AML-193 (cell line): ENCODE measurements at regions not wholly inside any gene's neighbourhood (a gene's known extent, or its start where the extent isn't known, plus 50 kb on each side); places are given as distances from the start of the nearest gene placed in this dataset.

Experiments used
- DNase-seq, 2 experiments: peaks; one replicate each; lab custom pipeline; 2025; lab: John Stamatoyannopoulos, UW

DNA sequence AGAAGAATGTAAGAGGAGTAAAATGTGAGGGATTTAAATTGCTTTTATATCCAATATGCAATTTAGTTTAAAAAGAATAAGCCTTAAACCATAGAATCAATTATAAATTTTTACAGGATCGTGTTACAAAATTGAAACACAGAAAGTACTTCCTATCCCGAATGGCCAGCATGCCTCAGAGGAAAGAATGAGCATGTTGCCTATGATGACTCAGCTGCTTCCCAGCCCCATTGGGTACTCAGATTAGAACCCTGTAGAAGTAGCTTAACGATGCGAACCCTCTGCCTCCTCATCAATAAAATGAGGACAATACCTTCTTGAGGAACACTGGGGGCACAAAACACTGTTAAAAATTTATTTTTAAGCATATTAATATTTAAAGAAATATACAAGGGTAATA, 113.4 kb upstream of the CDK1 start:
- no peak for DNase-seq

DNA sequence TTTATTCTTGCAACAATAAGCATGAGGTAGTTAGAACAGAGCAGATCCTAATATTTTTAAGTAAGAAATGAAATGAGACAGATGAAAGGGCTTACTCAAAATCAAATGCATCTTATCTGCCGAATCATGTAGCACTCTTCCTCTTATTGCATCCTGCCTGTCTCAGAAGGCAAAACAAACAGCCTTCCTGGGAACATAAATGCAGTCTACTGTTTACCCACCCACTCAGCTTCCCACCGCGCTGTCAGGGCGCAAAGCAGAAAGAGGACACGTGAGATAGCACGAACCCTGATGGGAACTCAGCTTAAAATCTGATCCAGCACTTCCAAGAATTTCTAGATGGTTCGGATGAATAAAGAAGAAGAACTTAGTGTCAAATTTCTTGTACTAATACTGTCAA, 114.4 kb upstream of the CDK1 start:
- no peak for DNase-seq

DNA sequence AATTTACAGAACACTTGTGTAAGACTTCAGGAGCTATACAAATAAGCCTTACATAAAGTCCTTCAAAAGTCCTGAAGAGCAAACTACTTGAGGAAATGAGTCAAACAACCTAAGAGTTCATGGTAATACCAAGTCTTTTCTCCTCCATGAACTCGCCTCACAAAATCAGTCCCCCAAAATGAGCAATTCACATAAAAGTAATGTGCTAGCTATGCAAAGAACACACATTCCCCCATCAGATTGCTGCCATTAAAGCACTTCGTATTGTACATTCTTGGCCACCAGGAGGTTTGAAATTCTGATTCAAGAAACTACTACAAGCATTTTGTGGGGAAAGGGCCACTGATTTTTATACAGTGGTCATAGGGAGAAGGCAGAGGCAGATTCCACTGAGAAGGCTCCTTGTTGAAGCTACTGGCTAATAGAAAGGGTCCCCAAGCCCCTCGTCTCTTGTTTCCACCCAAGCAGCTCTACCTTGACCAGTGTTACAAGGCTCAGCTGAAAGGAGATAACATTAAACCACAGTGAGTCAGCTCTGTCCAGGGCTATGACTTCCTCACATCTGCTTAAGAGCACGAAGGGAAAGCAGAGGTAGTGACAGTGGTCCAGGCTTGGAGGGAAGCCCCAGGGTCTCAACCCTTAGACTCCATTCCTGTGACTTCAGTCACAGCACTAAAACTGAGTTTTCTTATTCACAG, 115.2 kb upstream of the CDK1 start:
- DNase-seq, result peak; percentile 2 to 5

DNA sequence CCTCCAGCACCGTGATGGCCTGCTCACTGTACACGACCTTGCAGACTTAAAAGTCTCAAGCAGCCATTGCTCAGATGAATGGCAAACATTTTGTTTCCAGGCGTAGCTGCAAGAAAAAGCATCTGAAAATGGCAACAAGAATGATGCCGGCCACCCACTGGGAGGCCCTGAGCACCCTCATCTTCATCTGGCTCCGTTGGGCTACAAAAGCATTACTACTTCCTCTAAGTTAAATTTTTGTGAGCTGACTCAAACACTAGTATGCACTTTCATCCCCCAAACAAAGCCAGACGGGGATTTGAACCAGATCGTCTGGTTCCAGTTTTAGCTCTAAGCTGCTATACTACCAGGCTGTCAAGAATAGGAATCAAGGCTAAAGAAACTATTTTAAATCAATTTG, 116.6 kb upstream of the CDK1 start:
- no peak for DNase-seq

DNA sequence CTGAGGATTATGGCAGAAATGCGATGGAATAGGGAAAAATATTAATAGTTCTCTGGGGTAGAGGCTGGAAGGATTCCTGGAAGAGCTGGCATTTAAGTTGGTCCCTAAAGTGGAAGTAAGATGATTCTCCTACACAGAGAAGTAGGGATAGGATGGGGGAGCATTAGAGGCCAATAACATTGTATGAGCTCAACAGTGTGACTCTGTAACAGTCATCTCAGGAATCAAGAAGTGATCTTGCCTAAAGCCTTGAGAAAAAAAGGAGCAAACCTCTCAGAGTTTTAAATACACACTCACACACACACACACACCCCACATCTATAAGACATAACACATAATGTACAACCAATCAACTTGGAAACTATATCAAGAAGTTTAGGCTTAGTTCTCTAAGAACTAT, 117.7 kb upstream of the CDK1 start:
- DNase-seq, result no peak

DNA sequence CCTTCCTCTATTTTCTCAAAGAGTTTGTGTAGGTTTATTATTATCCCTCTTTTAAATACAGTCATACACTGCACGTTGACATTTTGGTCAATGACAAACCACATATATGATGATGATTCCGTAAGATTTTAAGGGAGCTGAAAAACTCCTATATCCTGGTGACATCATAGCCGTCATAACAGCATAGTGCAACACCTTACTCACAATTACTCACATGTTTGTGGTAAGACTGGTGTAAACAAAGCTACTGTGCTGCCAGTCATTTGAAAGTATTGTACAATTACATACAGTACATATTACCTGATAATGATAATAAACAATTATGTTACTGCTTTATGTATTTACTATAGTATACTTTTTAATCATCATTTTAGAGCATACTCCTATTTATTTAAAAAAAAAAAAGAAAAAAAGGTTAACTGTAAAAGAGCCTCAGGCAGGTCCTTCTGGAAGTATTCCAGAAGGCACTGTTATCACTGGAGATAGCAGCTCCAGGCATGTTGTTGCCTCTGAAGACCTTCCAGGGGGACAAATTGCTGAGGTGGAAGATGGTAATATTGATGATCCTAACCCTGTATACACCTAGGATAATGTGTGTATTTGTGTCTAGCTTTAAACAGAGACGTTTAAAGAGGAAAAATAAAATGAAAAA, 123.3 kb upstream of the CDK1 start:
- no peak for DNase-seq

DNA sequence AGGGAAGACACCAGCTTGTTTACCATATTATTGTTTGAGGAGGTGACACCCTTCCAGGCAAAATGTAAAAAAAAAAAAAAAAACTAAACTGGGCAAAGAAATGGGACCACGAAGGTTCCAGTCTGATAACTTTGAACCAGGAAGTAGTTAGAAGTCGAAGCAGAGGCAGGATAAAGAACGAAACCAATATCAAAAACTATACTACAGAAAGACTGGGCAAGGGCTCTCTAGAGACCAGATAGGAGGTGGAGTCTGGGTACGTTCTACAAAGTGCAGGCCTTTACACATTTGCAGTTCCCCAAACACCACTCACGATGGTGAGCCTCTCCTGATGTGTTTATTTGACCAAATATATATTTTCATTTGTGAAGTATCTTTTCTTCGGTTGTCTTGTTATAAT, 125.7 kb upstream of the CDK1 start:
- no peak for DNase-seq

DNA sequence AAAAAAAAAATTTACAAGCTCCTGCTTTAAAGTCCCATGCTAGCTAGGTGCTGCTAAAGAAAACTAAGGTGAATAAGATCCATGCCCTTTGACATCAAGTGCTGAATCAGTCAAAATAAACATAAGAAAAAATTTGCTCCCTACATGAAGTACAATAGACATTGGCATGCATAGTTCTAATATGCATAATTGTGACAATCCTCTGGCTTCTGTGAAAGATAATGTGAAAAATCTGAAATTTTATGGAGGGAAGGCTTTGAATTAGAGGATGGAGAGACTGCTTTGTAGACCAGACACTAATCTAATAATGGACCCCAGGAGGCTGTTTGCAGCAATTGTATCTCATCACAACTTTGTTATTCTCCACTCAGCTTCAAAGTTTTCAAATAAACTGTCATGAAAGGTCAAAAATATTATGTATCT, 127.9 kb upstream of the CDK1 start:
- DNase-seq, result no peak

DNA sequence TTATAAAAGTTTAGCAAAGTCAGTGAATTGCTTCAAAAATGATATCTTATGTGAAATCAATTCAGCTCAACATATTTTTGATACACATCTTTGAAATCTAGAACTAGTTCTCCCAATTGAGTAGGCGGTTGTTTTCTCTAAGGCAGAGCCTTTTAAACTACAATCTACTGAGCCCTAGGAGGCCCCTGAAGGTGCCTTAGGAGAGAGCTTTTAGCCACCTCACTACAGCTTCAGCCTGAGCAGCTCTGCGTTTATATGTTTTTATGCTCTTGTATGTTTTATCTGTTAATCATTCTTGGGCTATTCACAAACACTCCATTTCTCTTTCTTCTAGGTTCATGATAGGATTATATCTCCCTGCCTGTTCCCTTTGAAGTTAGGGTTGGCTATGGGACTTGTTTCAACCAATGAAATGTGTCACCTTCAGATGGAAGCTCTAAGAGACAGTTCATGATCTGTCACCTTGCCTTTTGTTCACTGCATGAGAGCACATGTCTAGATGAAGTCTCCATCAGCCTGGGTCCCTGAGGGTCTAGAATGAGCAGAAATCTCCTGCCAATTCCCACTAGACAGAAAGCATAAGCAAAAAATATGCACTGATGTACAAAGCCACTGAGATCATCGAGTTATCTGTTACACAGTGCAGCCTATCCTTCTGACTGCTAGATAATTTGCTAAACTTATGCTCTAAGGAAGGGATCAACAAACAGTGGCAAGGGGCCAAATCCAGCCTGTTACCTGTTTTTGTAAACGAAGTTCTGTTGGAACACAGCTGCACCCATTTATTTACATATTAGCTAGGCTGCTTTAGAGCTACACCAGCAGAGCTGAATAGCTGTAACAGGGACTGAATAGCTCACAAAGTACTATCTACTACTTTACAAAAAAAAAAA, 128.5 kb upstream of the CDK1 start:
- no peak for DNase-seq

DNA sequence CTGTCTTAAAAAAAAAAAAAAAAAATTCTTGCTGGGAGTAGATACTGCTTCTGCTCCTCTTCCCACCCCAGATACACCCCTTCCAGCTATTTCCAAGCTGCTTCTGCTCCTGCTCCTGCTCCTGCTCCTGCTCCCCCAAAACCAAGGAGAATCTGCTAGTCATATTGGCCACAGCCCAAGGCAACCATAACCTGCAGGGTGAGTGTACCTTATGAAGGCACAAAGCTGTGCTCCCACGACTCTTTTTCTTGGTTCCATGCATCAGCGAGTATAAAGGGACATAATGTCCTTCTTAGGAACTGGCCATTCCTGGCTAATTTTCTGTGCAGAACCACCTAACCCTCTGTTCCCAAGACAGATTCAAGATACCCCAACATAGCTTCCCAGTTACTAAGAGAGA, 129.5 kb upstream of the CDK1 start:
- no peak for DNase-seq

DNA sequence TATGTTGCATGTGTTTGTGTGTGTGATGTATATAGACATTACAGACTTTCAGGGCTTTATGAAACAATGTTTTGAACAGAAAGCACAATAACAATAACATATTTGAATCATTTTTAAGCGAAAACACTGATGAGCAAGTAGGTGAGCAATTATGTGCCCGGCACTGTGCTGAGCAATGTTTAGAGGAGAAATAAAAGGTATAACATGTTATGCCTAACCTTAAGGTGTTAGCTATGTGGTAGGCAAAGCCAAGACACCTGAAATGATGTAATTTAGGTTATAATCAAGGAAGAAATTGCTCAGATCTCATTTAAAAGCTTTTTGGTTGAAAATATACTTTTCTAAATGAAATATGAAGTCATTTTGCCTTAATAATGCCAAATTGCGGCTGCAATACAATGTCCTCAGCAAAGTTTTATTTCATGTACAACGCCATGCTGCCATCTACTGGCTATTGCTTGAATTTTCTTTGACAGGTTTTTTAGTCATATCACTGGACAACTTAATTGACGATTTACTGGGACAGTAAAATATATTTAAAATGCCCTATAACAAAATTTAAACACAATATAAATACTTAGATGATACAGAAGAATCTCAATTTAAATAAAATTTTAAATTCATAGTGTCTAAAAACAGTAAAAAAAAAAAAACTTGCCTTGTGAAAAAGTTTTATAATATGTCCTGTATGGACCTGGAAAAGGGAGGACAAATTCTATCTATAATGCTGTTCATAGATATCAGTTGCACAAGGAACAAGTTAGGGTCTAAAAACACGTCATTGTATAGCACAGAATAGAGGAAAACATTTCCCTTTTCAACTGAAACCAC, 131.1 kb upstream of the CDK1 start:
- DNase-seq, result peak; percentile 36 to 50

DNA sequence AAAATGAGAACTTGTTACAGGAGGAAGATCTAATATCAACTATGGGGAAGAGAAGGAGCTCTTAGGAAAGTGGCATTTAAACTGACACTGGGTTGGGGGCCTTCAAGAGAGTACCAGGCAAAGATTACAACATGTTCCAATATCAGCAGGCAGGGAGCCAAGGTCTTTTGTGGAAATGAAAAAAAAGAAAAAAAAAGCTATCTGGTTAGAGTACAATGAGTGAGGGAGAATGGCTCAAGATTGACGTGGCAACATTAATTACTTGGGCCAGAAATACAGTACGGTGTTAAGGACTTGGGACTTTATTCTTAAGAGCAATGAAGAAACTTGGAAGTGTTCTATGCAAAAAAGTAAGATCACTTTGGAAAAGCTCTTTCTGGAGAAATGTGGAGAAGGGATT, 132.3 kb upstream of the CDK1 start:
- no peak for DNase-seq

DNA sequence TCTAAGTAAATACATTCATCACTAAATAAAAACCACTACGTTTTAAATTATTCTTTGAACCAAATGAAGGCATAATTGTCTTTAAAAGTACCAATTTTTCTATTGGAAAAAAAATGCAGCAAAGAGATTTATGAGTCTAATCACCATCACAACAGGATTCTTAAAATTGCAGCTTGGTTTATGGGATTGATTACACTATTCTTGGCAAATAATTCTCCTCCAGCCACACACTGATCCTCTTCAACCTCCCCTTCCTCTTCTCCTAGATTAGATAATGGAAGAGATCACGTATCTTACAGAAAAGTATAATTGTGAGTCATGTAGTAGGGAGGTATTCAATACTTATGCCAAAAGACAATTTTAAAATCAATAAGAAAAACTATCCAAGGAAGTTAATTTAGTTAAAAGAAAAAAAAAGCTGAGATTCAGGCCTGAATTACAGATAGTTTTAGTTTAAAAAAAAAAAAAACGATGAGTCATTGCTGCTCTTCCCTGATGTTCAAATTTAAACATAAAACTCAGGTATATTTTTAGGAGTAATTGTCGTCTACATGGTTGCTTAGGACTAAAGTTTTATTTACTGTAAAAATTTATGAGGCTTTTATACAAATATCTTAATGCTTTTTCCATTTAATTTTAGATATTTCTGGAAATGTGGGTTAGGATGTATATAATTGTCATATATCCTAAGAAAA, 133.7 kb upstream of the CDK1 start:
- no peak for DNase-seq

DNA sequence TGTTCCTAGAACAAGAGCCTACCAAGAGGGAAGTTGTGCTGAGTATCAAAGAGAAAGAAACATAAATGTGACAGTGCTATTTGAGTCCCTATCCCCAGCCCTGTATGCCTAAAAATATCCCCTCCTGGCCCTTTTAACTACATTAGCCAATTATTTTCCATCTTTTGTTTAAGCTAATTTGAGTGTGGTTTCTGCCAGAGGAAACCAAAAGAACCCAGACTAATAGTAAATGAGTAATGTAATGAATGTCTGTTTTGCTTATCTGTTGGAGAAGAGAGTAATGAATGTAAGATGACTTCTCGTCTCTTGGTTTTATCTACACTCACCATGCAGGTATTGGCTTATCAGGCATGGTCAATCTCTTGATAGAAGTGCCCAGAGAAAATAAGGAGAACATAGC, 134.4 kb upstream of the CDK1 start:
- no peak for DNase-seq

DNA sequence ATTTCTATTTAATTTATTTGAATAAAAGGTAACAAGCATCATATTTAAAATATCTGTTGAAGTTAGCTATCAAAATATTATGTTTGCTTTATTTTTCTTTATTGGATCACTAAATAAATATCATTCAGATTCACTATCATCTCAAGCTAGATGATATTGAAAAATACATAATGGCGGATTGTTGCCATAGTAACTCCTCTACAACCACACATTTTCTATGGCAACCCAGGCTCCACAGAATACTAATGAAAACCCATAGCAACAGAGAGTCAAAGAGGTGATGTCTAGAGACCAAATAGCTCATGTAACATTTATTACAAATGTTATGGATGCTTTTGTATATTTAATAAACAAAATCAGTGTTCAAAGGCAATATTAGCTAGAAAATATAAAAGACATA, 148.9 kb upstream of the CDK1 start:
- DNase-seq, result no peak

DNA sequence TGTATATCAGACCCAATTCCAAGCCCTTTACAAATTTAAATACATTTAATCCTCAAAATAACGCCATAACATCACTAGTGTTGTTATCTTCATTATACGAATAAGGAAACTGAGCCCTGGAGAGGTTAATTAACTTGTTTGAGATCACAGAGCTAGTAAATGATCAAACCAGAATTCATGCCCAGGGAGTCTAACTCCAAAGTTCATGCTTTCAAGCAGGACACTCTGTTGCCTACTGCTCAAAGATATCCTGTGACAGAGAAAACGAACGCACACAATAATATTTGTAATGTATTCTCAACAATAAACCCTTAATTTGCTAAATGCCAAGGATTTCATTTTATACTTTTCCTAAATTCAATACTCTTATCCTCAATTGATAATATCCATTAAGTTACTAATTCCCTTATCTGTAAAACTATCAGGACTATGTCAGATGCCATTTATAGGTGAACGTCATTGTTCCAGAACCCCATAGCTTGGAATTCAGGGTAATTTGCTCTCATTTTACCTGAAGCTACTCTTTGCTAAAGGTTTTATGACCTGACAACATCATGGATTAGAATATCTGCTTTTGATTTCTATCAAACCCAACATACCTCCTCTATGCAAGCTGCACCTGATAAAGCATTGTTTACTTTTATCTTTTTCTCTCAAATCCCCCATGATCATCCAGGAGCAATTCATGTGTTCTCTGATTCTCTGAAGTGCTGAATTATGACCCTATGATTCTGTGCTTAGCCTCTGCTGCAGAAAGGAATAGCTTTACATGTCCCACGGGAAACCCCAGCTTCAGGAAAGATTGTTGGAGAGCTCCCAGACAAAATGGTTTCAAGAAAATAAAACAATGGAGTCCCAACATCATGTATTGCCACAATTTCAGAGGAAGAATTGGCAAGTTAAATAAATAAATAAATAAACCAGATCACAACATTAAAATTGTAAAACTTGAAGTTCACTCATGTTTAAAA, 150.2 kb upstream of the CDK1 start:
- DNase-seq, result no peak

DNA sequence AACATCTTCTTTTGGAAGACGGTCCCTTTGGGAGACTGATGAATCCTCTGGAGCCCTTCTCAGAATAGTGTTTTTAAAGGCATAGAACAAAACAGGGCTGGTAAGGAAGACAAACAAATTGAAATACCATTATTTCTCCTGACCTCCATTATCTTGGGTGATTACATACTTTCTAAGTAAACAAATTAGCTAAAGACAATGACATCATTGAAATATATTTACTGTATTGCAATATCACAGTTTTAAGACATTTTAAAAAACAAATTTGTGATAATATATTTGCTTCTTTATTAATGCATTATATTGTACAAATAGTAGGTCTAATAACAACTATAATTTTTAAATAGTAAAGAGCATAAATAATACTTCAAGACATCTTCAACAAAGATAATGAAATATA, 152.2 kb upstream of the CDK1 start:
- no peak for DNase-seq

DNA sequence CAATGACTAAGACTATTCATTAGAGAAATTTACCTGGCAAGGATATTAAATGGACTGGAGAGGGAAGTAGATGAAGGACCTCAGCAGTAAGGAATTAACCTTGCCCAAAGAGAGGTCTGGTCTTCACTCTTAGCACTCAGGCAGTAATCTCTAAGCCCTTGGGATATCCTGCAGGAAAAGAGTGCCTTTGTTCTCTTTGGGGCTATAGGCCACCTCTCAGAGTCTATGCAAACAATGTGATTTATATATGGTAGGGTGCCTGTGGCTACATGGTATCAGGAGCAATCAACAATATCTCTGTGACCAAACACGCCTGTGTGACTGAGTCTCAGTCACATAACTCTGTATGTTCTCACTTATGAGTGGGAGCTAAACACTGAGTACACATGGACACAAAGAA, 154.7 kb upstream of the CDK1 start:
- no peak for DNase-seq

DNA sequence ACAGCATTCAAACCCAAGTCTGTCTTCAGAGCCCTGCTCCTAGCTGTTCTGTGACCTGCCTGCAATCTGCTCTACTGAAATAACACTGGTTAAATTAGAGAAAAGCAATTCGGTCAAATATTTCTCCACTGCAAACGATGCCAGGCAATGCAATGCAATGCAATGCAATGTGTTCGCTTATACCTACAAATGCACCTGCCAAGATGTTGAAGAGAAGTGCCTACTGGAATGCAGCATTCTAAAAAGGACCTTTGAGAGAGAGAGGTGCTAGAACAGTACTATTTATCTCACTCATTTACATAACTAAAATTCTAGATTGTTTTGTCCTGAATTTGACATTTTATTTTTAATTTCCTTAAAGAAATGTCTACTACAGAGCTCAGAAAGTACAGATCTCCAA, 157.3 kb upstream of the CDK1 start:
- no peak for DNase-seq

DNA sequence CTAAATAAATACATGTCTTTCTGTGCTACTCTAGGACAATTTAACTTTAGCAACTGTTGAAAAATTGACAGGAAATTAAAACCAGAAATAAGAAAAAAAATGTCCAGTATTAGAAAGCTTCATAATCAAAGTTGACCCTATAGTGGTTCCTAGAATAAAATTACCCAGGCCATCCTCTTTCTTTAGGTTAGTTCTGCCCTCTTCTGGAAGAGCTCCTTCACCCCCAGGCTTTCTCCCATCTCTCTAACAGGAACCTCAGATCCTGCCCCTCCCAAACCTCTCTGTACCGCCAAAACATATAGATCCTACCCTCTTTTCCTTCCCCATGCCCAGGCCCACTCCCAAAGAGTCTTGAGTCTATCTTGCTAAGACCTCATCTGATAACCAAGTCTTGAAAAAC, 159.4 kb upstream of the CDK1 start:
- no peak for DNase-seq
